ENCODE measurements at regions not wholly inside any gene's neighbourhood (a gene's known extent, or its start where the extent isn't known, plus 50 kb on each side); places are given as distances from the start of the nearest gene placed in this dataset.

DNA sequence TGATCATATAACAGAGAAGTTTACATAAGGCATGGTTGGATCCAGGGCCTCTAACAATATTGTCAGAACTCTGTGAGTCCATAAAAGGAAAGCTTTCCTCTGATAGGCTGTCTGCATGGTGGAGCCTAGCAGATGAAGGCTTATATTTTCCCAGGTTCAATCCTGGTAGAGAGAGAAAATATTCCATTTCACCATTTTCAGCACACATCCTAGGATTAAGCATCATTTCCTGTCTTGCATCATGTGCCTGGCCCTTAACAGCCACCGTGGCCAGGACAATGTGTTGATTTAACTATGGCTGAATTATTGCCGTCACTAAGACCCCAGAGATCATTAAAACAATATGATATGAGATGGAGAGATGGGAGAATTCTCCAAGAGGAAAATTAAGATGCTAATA lies 90.9 kb upstream of the GRIA1 start:
- DNase-seq, result no peak

DNA sequence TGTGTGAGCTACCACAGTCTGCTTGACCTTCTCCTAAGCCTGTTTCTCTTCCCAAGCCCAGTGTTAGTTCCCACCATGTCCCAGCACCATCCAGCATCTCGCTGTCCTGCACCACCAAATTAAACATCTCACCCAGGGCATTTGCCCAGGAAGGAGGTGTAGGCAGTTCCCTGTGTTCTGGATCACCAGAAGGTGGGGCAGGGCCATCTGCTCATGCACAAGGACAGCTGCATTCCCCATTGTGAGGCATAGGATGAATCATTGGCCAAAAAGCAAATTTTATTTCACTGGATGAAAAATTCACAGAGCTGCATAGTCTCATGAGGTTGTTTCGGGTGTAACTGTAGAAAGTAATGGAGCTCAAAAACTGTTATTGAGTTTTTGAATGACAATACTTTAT lies 89.5 kb upstream of the GRIA1 start:
- DNase-seq, result no peak

DNA sequence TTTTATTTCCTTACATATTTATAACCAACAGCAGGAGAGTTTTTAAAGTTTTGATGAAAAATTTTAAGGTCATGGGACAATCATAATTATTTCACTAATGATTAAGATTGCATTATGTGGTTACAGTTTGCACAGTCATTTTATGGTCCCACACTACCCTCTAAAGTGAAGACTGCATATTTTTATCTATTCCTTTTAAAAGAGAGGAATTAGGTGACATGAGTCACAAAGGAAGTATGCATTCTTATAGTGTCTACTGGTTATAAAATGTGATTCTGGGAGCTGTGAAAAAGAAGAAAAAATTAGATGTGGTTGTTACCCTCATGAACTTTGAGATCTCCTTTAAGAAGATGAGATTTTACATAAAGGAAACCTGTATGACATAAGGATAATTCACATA lies 87.9 kb upstream of the GRIA1 start:
- DNase-seq, result no peak

DNA sequence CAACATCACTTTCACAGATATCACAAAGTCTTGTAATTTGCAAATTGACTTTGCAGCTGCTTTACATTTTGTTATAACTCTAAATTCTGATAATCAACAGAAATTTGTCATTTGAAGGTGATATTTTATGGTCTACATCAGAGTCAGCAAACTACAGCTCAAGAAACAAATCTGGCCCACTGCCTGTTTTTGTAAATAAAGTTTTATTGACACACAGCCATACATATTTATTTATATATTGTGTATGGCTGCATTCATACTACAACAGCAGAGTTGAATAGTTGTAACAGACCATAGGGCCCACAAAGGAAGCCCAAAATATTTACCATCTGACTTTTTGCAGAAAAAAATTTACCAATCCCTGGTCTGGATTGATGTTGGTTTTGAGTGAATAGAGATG lies 87.0 kb upstream of the GRIA1 start:
- no peak for DNase-seq

DNA sequence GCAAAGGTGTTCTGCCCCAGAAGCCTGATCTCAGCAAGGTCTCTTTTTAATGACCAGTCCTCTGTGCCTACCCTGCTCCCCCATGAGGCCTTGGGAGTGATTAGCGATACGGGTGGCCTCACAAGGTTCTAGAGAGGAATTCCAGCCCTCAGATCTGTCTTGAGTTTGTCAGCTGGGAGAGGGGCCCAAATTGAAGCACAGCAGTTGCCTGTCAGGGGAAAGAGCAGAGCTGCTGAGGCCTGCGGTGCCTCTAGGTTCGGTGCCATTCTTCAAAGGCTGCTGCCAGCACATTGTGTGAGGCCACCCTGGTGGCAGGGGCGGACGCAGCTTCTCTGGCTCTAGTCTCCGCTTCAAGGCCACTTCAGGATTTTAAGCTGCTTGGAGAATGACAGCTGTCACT lies 85.7 kb upstream of the GRIA1 start:
- no peak for DNase-seq

DNA sequence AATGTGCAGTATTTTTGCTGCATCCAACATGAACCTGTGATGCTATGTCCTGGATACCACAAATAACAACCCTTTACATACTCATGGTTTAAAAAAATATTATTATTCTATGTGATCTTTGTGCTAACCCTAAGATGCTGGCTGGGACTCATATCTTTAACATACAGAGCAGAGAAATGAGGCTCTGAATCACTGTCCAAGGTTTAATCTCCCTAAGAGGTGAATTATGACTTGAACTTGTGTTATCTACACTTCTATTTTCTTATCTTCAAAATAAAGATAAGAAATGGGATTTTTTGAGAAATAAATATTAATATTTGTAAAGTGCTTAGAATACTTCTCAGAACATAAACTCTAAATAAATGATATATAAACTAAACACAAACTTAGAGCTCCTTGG lies 68.8 kb upstream of the GRIA1 start:
- no peak for DNase-seq

DNA sequence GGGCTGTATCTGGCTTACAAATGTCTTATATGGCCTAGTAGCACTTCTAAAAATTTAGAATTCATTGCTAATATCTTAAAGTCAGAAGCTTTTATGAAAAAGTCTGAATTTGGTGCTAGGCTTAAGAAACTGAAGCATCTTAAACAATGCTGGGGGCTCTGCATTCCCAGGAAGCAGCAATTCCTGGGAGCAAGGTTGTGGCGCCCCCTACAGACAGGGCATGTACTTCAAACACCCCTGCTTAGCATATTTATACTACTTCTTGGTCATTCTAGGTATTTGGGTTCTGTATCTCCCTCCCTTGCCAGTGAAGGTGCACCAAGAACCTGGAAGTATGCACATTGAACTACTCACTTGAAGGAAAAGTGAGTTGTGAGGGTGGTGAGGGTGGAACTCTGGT lies 64.6 kb upstream of the GRIA1 start:
- DNase-seq, result no peak

DNA sequence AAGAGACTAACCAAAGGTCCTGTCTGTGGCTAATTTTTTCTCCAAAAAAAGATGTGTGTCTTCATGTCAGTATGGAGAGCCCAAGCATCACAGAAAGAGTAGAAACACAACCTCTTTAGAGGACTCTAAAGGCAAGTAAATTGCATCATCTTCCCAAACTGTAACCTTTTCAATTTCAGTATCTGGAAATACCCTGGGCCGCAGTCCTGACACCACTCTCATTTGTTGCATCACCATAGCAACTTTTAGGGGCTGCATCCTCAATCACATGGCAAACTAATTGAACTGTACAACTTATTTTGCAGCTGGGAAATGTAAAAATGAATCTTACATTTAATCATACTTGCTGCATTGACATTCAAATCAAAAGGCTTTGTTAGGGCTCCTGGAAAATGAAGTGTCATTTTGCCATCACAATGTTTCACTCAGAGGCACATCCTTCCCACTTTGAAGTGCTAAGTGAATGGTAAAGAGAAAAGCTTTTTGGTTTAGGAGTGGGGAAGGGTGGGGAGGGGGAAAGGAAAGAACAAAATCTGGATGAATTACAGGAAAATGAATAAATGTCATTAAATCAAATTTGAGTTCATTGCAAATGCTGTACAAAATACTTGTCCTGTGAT lies 60.6 kb upstream of the GRIA1 start:
- DNase-seq, result no peak

DNA sequence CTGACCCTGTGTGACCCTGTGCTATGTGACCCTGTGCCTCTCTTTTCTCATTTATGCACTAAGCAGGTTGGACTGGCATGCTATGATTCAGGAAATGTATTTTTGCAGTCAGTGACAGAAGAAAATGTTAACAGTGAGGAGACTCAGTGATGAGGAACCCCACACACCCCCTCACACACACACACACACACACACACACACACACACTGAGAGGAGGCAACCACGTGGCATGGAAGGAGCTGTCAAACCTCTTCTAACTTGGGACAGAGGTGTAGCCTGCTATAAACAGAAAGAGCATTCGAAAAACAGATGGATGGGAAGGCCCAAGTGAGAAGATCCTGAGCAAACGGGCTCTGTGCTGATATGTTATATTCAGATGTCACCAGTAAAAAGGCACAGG lies 57.9 kb upstream of the GRIA1 start:
- no peak for DNase-seq

DNA sequence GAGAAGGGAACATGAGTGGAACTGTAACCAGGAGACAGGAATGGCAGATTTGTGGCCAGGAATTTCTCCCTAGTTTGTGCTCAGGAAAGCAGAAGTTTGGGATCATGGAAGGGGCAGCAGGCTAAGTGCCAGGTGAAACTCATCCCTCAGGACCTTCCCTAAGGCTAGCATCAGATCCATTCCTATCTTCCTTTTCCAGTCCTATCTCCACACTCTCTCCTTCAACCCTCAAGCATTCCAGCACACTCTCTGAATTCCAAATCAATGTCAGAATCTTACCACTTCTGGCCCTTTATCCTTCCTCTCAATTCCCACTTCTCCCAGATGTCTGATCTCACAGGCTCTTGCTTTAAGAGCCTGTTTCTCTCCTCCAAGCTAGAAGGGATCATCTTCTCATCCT lies 53.2 kb upstream of the GRIA1 start:
- DNase-seq, result no peak

DNA sequence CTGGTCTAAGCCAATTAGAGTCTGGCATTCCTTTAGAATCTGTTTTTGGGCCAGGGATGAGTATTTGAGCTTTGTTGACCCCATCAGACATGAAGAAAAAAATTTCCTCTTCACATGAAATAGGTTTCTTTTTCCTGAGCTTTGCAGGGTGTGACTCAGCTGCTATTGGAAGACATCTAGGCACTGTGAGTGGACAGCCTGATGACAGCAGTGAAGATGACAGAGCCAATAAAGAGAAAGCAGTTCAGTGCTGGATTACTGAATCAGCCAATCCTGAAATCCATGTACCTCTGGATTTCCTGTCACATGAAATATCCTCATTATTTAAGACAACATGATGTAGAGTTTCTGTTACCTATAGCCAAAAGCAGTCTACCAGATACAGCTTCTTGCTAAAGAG lies 51.3 kb upstream of the GRIA1 start:
- no peak for DNase-seq
